ENCODE measurements at regions not wholly inside any gene's neighbourhood (a gene's known extent, or its start where the extent isn't known, plus 50 kb on each side); places are given as distances from the start of the nearest gene placed in this dataset.

DNA sequence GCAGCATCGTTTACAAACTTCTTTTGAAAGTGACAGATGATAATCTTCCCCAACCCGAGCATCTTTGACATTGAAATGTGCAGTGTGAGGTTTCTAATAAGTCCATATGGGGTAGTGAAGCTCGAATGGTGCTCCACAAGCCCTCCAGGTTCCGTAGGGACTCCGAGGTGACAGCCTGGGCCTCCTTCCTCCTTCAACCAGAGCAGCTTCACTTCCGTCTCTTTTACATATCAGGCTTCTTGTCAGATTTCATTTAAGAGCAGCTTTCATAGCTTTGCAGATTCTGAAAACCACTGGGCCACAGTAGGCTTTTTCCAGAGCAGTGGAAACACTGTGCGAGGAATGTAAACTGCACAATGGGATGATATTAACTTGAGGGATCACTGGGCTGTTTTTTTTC, 103.6 kb upstream of the CPM start:
- Histone ChIP-seq H3K27ac (no peak overlapping the region), H3K27me3 (ENCODE audit: insufficient read depth, low read depth, severe bottlenecking) (no peaks in the 10 kb centered on the region), H3K9me3 (ENCODE audit: severe bottlenecking) (no peaks in the 10 kb centered on the region), H3K4me3 (ENCODE audit: low read depth, low read length) (no peak overlapping the region), H3K36me3 (no peaks in the 10 kb centered on the region)
- no peak for TF ChIP-seq CTCF (IDR thresholded peaks at IDR 0.05; ENCODE audit: low read depth, low read length)
- DNase-seq = no peak

DNA sequence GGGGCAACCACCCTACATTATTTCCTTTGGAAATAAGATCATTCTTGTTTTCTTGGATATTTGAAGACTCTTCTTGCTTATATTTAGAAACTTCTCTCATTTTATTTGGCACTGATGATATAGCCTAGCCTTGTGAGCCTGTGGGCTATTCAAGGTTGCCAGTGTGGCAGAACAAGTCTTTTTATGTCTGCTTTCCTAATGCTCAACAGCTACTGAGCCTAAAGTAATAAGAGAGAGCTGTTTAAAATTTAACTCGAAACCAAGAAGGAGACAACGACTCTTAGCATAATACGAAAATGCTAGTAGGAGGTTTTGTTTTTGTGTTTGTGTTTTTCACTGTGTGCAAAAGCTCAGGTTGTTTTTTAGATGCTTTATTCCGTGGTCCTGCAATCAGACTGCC, 104.0 kb upstream of the CPM start:
- Histone ChIP-seq H3K27ac (no peak overlapping the region), H3K4me3 (ENCODE audit: low read depth, low read length) (no peak overlapping the region), H3K36me3 (no peaks in the 10 kb centered on the region), H3K27me3 (ENCODE audit: insufficient read depth, low read depth, severe bottlenecking) (no peaks in the 10 kb centered on the region), H3K9me3 (ENCODE audit: severe bottlenecking) (no peaks in the 10 kb centered on the region)
- DNase-seq = no peak
- TF ChIP-seq CTCF (IDR thresholded peaks at IDR 0.05; ENCODE audit: low read depth, low read length) = no peak

GRCh38 chr12:69039911-69040310, 106.9 kb upstream of the CPM start:
- DNase-seq = no peak
- no peaks in the 10 kb centered on the region for H3K36me3 ChIP-seq
- H3K9me3 ChIP-seq (ENCODE audit: severe bottlenecking) = no peaks in the 10 kb centered on the region
- no peak for TF ChIP-seq CTCF (IDR thresholded peaks at IDR 0.05; ENCODE audit: low read depth, low read length)
- no peak overlapping the region for H3K27ac ChIP-seq
- H3K4me3 ChIP-seq (ENCODE audit: low read depth, low read length) = no peak overlapping the region
- H3K27me3 ChIP-seq (ENCODE audit: insufficient read depth, low read depth, severe bottlenecking) = no peaks in the 10 kb centered on the region

DNA sequence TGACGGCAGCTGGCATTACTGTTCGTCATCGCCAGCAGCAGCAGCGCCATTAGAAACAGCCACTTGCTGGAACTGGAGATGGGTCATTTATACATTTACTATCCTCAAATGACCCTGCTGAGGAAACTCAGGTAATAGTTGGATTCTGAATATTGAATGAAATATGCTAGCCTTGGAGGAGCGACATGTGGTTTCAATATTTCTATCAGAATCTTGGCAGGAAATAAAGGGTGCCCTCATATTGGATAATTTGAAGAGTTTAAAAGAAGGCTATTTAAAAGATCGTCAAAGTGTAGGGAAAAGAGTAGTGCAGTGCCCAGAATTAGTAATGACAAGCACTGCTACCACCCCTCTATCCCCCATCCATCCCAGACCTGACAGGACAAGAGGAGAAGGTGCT, 109.6 kb upstream of the CPM start:
- Histone ChIP-seq H3K27ac (no peak overlapping the region), H3K36me3 (no peaks in the 10 kb centered on the region), H3K9me3 (ENCODE audit: severe bottlenecking) (no peaks in the 10 kb centered on the region), H3K27me3 (ENCODE audit: insufficient read depth, low read depth, severe bottlenecking) (no peaks in the 10 kb centered on the region), H3K4me3 (ENCODE audit: low read depth, low read length) (no peak overlapping the region)
- DNase-seq = no peak
- no peak for TF ChIP-seq CTCF (IDR thresholded peaks at IDR 0.05; ENCODE audit: low read depth, low read length)

DNA sequence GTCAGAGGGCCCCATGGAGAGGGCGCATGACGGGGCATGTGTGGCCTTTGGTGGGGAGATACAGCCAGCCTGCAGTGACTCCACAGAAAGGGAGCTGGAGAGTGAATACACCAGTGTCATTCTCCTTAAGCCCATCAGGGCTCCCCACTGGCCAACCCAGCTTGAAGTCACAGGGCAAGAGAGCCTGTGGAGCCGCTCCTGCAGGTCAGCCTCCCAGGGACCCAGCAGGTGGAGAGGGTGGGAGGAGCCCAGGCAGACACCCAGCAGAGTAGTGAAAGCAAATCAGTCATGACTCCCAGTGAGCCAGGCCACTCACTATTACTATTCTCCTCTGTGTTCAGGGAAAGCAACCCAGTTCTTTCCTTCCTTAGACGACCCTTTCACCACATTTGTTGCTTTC, 110.0 kb upstream of the CPM start:
- DNase-seq = no peak
- no peak for TF ChIP-seq CTCF (IDR thresholded peaks at IDR 0.05; ENCODE audit: low read depth, low read length)
- no peaks in the 10 kb centered on the region for H3K36me3 ChIP-seq
- H3K4me3 ChIP-seq (ENCODE audit: low read depth, low read length) = no peak overlapping the region
- no peak overlapping the region for H3K27ac ChIP-seq
- no peaks in the 10 kb centered on the region for H3K9me3 ChIP-seq (ENCODE audit: severe bottlenecking)
- H3K27me3 ChIP-seq (ENCODE audit: insufficient read depth, low read depth, severe bottlenecking) = no peaks in the 10 kb centered on the region

- DNase-seq = no peak
- H3K9me3 ChIP-seq (ENCODE audit: severe bottlenecking) = no peaks in the 10 kb centered on the region
- H3K4me3 ChIP-seq (ENCODE audit: low read depth, low read length) = no peak overlapping the region
- no peak for TF ChIP-seq CTCF (IDR thresholded peaks at IDR 0.05; ENCODE audit: low read depth, low read length)
- no peaks in the 10 kb centered on the region for H3K27me3 ChIP-seq (ENCODE audit: insufficient read depth, low read depth, severe bottlenecking)
- H3K27ac ChIP-seq = no peak overlapping the region
- H3K36me3 ChIP-seq = no peaks in the 10 kb centered on the region
These were observed 111.9 kb upstream of the CPM start for GRCh38 chr12:69044887-69045286.

All from WERI-Rb-1 (cell line).